Fibroblast of skin of right biceps (primary cell): ENCODE measurements at regions not wholly inside any gene's neighbourhood (a gene's known extent, or its start where the extent isn't known, plus 50 kb on each side); places are given as distances from the start of the nearest gene placed in this dataset.
A peak's percentile ranks its signal among the peaks of the same experiment; 100 is the strongest.
"Not testable (repeated sequence)": the region's sequence is repeated elsewhere in the genome, so short reads cannot be mapped to it uniquely, and the experiment has no call there.

ENCODE experiments used
- DNase-seq: peaks from one replicate; pipeline ENCODE4 v3.0.0-alpha.2; 2013

GRCh38 chr16:52308051-52308450 is 238.9 kb downstream of the TOX3 start:
- DNase-seq: no peak

DNA sequence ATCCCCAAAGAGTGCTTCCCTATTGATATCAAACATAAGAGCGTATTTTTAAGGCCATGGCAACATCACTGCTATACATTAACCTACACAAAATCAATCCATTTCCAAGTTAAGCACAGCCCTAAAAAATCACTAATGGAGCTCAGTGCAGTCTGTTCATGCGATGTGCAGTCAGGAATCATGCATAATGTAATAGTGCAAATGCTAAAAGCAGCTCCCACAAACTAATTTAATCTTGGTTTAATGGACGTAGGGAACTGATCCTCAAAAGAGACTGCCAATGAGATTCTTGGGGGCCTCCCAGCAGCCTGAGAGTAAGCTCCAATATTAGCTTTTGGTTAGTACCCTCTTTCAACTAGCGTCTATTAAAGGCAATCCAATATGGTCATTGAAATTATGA is 245.9 kb downstream of the TOX3 start:
- no peak for DNase-seq

DNA sequence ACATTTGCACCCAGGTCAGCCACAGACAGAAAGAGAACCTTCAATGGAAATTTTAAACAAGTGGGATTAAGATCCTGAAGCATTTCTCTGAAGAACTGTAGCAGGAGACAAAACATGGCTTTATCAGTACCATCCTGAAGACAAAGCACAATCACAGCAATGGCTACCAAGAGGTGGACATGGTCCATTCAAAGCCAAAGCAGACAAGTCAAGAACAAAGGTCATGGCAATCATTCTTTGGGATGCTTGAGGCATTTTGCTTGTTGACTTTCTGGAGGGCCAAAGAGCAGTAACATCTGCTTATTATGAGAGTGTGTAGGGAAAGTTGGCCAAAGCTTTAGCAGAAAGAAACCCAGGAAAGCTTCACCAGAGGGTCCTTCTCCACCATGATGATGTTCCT is 248.2 kb downstream of the TOX3 start:
- DNase-seq: no peak

- not testable (repeated sequence) for DNase-seq
Measured at GRCh38 chr16:52296706-52297315, 250.1 kb downstream of the TOX3 start.

- DNase-seq: no peak
Measured at GRCh38 chr16:52296076-52296475, 250.9 kb downstream of the TOX3 start.

GRCh38 chr16:52294660-52295059 is 252.3 kb downstream of the TOX3 start:
- no peak for DNase-seq

DNA sequence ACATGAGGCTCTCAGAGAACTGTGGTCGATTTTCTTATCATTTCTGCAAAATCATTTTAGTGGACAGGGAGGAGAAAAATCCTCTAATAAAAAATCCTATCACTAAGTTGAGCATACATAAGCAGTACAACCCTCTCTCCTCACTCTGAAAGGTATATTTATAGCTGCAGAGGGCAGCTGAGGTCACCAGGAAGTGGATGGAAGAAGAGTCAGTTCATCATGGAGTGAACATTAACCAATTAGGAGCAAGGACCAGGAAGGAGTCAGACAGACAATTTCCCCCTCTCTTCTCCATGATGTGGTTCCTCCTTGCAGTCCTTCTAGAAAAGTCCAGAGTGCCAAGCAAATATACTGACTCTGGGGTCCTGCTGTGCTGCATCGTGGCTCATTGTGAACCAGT is 253.7 kb downstream of the TOX3 start:
- DNase-seq: no peak

DNA sequence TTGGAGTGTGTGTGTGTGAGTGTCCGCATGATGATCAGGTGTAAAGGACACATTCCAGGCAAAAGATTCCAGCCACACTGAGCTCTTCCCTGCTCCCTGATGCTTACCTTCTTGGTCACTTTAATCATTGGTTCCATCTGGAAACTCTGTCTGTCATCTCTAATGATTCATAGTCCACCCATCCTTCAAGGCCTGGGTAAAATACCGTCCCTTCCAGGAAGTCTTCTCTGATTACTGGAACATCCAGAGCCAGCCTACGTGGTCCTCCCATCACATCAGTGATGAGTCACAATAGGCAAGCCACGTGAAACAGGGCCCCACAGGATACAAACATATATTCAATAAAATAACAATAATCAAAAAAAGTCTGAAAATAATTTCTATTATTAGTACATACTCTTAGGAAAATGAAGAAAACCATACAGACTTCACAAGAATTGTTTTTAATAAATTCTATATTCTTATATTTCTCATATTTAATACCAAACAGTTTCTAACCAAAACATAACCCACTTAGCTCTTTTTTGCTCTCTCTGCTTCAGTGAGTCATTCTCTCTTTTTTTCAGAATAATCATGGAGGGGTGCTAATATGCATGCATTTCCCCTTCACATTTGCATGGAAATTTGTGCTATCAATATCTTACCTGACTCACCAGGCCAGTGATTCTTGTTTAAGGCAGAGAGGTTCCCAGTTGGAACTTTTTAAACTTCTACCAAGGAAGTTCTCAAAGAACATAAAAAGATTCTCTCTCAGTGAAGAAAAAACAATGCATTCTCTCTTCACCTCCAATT is 263.2 kb downstream of the TOX3 start:
- peak; percentile 3 for DNase-seq

GRCh38 chr16:52283018-52283417 is 263.9 kb downstream of the TOX3 start:
- peak; percentile 13 for DNase-seq

- DNase-seq: no peak
Measured at GRCh38 chr16:52280086-52280485, 266.9 kb downstream of the TOX3 start.

DNA sequence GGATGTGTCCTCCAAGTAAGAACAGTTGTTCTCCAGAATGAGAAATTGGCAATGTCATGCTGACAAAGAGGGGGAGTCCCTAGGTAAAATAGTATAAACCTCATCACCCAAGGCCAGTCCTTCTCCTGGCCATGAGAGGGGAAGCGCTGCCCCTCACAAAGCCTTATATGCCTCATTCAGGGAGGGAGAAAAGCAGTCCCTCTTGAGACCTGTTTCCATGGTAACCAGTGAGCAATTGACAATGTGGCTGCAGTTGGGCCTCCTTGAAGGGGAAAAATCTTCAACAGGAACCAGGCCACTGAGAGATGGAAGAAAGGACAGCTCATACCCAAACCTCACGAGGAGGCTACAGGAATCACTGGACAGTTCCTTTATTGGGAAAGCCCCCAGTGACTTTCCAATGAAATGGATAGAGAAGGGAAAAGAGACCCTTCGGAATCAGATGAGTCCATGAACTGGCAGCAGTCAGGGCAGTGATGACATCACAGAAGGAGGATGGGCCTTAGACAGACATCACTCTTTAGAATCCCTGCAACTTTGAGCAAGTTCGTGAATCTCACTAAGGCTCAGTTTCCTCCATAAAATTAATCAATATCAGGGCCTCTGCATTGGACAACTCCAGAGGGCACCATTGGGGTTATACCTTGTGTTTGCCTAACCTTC is 275.7 kb downstream of the TOX3 start:
- DNase-seq: no peak

GRCh38 chr16:52265446-52265861 is 281.5 kb downstream of the TOX3 start:
- no peak for DNase-seq

- no peak for DNase-seq
Measured at GRCh38 chr16:52257534-52257933, 289.4 kb downstream of the TOX3 start.

GRCh38 chr16:52256310-52257078 is 290.4 kb downstream of the TOX3 start:
- DNase-seq: no peak

- peak; percentile 36 for DNase-seq
Measured at GRCh38 chr16:52254746-52255145, 292.2 kb downstream of the TOX3 start.

GRCh38 chr16:52252680-52253079 is 294.3 kb downstream of the TOX3 start:
- no peak for DNase-seq

DNA sequence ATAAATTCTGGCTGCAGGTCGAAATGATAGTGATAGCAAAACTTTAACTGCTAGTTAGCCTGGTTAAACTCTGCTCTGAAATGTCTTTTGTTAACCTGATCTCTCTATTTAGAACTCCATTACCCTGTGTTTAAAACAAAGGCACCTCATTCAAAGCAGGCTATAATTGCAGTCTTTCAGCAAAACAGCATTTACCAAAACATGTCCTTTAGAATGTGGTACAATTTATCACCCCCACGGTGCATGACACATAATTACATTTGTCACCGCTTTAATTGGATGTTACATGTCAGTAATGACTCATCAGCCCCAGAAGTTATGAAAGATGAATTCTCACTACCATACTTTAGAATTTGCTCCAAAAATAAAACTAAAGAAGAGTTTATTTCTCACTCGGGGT is 295.4 kb downstream of the TOX3 start:
- DNase-seq: peak; percentile 40

DNA sequence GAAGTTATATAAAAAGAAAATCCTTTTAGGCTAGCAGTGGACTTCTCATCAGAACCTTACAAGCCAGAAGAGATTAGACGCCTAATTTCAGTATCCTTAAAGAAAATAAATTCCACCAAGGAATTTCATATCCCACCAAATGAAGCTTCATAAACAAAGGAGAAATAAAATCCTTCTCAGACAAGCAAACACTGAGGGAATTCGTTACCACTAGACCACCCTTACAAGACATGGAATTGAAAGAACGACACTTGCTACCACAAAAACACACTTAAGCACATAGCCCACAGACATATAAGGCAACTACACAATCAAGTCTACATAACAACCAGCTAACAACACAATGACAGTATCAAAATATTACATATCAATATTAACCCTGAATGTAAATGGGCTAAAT is 299.2 kb downstream of the TOX3 start:
- DNase-seq: no peak

GRCh38 chr16:52238710-52239109 is 308.2 kb downstream of the TOX3 start:
- DNase-seq: no peak

DNA sequence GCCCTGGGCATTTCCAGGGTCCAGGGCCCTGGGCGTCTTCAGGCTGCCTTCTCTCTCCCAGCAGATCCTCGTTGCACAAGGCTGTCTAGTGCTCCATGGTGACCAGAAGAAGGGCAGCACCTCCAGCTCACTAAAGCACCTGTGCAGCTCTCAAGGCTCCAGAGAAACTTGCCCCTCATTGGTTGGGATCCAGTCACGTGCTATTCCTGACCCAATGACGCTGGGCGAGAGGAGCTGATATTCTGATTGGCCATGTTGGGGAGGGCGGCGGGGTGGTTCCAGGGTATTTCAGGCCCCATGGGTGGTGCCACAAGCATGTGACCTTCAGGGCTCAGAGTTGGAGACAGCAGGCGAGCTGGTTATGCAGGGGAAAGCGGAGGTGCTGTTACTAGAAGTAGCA is 309.1 kb downstream of the TOX3 start:
- no peak for DNase-seq

DNA sequence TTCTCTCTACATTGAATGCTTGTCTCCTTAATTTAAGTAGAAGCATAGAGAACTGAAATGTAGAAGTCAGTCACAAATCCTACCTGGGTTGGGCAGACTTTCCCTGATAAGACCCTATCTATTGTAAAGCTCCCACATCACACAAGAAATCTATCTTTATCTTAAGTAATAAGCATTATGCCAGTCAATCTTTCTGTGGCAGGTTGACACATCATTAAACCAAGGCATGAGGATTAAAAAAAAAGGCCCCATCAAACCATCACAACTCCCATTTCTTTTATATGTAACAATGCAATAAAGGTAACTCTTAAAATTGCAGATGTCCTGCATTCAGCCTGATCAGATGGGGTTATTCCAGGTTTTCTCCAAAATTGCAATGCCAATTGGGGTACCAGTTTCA is 311.8 kb downstream of the TOX3 start:
- DNase-seq: no peak

- DNase-seq: no peak
Measured at GRCh38 chr16:52234626-52235025, 312.3 kb downstream of the TOX3 start.

GRCh38 chr16:52229471-52229870 is 317.5 kb downstream of the TOX3 start:
- no peak for DNase-seq
